PC-9 (cell line): ENCODE measurements at regions not wholly inside any gene's neighbourhood (a gene's known extent, or its start where the extent isn't known, plus 50 kb on each side); places are given as distances from the start of the nearest gene placed in this dataset.

ENCODE experiments used
- EZH2 ChIP-seq: fragments of 200-600 bp; sonication (generic); IDR thresholded peaks from 2 replicates; pipeline ENCODE4 v1.8.0; 2017; ENCODE audit warnings: antibody characterized with exemption, low read depth
- TF ChIP-seq, protein P1 (sequence below): fragments of 200-600 bp; sonication (generic); conservative IDR thresholded peaks from 2 replicates; pipeline ENCODE4 v1.6.1; 2017; ENCODE audit warnings: mixed run types, antibody characterized with exemption, mild to moderate bottlenecking, moderate library complexity

DNA sequence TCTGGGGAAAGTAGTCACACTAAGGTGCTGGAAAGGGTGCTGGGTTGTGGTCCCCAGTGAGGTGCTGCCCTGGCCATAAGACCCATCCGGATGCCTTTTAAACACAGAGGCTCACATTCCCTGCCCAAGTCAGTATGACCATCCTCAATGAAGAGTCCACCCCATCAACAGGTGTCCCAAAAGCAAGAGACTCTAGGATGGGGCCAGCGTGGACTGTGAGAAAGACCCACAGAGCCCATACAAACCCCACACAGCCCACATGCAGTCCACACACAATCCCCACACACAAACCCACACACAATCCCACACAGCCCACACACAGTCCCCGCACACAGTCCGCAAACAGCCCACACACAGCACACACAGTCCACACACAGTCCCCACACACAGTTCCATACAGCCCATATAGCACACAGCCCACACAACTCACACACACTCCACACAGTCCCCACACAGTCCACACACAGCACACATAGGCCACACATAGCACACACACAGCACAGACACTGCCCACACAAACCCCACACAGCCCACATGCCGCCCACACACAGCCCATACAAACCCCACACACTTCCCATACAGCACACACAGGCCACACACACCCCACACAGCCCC is 241.4 kb upstream of the SALL3 start:
- TF ChIP-seq, protein P1, sequence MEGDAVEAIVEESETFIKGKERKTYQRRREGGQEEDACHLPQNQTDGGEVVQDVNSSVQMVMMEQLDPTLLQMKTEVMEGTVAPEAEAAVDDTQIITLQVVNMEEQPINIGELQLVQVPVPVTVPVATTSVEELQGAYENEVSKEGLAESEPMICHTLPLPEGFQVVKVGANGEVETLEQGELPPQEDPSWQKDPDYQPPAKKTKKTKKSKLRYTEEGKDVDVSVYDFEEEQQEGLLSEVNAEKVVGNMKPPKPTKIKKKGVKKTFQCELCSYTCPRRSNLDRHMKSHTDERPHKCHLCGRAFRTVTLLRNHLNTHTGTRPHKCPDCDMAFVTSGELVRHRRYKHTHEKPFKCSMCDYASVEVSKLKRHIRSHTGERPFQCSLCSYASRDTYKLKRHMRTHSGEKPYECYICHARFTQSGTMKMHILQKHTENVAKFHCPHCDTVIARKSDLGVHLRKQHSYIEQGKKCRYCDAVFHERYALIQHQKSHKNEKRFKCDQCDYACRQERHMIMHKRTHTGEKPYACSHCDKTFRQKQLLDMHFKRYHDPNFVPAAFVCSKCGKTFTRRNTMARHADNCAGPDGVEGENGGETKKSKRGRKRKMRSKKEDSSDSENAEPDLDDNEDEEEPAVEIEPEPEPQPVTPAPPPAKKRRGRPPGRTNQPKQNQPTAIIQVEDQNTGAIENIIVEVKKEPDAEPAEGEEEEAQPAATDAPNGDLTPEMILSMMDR: no peak
- no peak for TF ChIP-seq EZH2
